LNCAP (cell line): ENCODE measurements at regions not wholly inside any gene's neighbourhood (a gene's known extent, or its start where the extent isn't known, plus 50 kb on each side); places are given as distances from the start of the nearest gene placed in this dataset.

Source experiments
- CTCF ChIP-seq: fragments of 450-650 bp; IDR thresholded peaks from 2 replicates; pipeline ENCODE4 v1.5.1; 2017; ENCODE audit warnings: mild to moderate bottlenecking

GRCh38 chr6:168374051-168374502, 54.5 kb upstream of the DACT2 start:
- TF ChIP-seq CTCF: no peak

GRCh38 chr6:168374541-168375071, 55.0 kb upstream of the DACT2 start:
- TF ChIP-seq CTCF: no peak

- no peak for TF ChIP-seq CTCF
These were observed 56.5 kb upstream of the DACT2 start for GRCh38 chr6:168376120-168376519.

GRCh38 chr6:168376811-168377483, 57.4 kb upstream of the DACT2 start:
- no peak for TF ChIP-seq CTCF

- TF ChIP-seq CTCF: no peak
These were observed 57.9 kb upstream of the DACT2 start for GRCh38 chr6:168377484-168377855.

GRCh38 chr6:168377856-168378832, 58.6 kb upstream of the DACT2 start:
- TF ChIP-seq CTCF: no peak

- no peak for TF ChIP-seq CTCF
These were observed 59.9 kb upstream of the SMOC2 start for GRCh38 chr6:168380956-168381605.
